ENCODE measurements at regions not wholly inside any gene's neighbourhood (a gene's known extent, or its start where the extent isn't known, plus 50 kb on each side); places are given as distances from the start of the nearest gene placed in this dataset.

DNA sequence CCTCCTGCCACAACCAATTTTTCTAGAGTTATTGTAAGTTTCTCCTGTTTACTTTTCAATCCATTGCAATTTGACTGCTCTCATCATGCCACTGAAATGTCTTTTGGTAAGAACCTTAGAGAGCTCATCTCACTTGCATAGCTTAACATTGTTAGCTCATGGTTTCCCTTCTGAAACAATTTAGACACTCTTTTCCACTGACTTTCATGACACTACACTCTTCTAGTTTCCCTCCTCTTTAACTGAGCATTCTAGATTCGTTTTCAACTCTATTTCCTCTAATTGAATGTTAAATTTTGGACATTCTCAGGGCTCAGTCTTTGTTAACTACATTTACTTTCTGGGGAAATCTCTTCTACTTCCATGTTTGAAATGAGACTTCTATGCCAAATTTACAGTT, 369.1 kb downstream of the JRKL start:
- TF ChIP-seq, protein P1, sequence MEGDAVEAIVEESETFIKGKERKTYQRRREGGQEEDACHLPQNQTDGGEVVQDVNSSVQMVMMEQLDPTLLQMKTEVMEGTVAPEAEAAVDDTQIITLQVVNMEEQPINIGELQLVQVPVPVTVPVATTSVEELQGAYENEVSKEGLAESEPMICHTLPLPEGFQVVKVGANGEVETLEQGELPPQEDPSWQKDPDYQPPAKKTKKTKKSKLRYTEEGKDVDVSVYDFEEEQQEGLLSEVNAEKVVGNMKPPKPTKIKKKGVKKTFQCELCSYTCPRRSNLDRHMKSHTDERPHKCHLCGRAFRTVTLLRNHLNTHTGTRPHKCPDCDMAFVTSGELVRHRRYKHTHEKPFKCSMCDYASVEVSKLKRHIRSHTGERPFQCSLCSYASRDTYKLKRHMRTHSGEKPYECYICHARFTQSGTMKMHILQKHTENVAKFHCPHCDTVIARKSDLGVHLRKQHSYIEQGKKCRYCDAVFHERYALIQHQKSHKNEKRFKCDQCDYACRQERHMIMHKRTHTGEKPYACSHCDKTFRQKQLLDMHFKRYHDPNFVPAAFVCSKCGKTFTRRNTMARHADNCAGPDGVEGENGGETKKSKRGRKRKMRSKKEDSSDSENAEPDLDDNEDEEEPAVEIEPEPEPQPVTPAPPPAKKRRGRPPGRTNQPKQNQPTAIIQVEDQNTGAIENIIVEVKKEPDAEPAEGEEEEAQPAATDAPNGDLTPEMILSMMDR (IDR thresholded peaks at IDR 0.05): no peak
- no peak for TF ChIP-seq POLR2A (IDR thresholded peaks at IDR 0.05)

Measured in Peyer's patch (tissue), 4 donors.